ENCODE measurements at regions not wholly inside any gene's neighbourhood (a gene's known extent, or its start where the extent isn't known, plus 50 kb on each side); places are given as distances from the start of the nearest gene placed in this dataset.

DNA sequence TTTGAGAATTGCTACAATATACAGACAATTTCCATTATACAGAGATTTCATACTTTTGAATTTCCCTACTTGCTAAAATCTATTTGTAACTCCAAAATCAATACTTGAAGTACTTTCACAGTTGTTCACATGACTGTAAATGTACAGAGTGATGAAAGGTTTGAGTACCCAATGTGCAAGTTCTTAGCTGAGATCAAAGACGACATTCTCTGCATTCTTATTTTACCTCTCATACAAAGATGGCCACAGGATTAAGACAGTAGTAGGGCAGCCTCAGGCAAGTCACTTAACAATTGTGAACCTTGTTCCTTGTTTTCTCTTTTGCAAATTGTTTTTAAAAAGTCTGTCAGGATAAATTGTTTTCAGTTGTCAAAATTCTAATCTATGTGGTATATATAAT, 255.9 kb upstream of the KITLG start:
- TF ChIP-seq EZH2phosphoT487 (IDR thresholded peaks at IDR 0.05; ENCODE audit: borderline replicate concordance, low read length) = no peak
- TF ChIP-seq, protein P1, sequence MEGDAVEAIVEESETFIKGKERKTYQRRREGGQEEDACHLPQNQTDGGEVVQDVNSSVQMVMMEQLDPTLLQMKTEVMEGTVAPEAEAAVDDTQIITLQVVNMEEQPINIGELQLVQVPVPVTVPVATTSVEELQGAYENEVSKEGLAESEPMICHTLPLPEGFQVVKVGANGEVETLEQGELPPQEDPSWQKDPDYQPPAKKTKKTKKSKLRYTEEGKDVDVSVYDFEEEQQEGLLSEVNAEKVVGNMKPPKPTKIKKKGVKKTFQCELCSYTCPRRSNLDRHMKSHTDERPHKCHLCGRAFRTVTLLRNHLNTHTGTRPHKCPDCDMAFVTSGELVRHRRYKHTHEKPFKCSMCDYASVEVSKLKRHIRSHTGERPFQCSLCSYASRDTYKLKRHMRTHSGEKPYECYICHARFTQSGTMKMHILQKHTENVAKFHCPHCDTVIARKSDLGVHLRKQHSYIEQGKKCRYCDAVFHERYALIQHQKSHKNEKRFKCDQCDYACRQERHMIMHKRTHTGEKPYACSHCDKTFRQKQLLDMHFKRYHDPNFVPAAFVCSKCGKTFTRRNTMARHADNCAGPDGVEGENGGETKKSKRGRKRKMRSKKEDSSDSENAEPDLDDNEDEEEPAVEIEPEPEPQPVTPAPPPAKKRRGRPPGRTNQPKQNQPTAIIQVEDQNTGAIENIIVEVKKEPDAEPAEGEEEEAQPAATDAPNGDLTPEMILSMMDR (conservative IDR thresholded peaks at IDR 0.05; ENCODE audit: low read depth, low read length) = no peak
